Activated CD4-positive, alpha-beta memory T cell treated with anti-CD3 and anti-CD28 coated beads for 36 hours (primary cell): ENCODE measurements at regions not wholly inside any gene's neighbourhood (a gene's known extent, or its start where the extent isn't known, plus 50 kb on each side); places are given as distances from the start of the nearest gene placed in this dataset.

Source experiments
- CTCF ChIA-PET: fragments of 350-600 bp; sonication (Branson Sonifier 250); formaldehyde crosslinking; loops from one replicate; lab custom pipeline; 2021; ENCODE audit warnings: antibody characterized with exemption, inconsistent platforms; lab: Charles Lee
- POLR2A ChIA-PET: fragments of 350-600 bp; sonication (Branson Sonifier 250); formaldehyde crosslinking; loops from one replicate; lab custom pipeline; 2021; ENCODE audit warnings: antibody characterized with exemption; lab: Charles Lee
- DNase-seq: peaks from one replicate; pipeline ENCODE4 v3.0.0-alpha.2; 2020
- H3K27ac Mint-ChIP-seq: one replicate; pipeline ENCODE4 v1.8.0; 2021; ENCODE audit warnings: mixed read lengths
- H3K27me3 Mint-ChIP-seq: one replicate; pipeline ENCODE4 v1.8.0; 2021; ENCODE audit warnings: mixed read lengths
- H3K36me3 Mint-ChIP-seq: one replicate; pipeline ENCODE4 v1.8.0; 2021; ENCODE audit warnings: mixed read lengths
- H3K4me1 Mint-ChIP-seq: one replicate; pipeline ENCODE4 v1.8.0; 2021; ENCODE audit warnings: low read depth, mixed read lengths
- H3K4me3 Mint-ChIP-seq: one replicate; pipeline ENCODE4 v1.8.0; 2021; ENCODE audit warnings: mild to moderate bottlenecking, mixed read lengths
- H3K9me3 Mint-ChIP-seq: one replicate; pipeline ENCODE4 v1.8.0; 2021; ENCODE audit warnings: mixed read lengths
- intact Hi-C: fragments of 100-400 bp; cut with micrococcal nuclease; formaldehyde crosslinking; loops from one replicate; pipeline ENCODE4 v1.15.1; 2023

DNA sequence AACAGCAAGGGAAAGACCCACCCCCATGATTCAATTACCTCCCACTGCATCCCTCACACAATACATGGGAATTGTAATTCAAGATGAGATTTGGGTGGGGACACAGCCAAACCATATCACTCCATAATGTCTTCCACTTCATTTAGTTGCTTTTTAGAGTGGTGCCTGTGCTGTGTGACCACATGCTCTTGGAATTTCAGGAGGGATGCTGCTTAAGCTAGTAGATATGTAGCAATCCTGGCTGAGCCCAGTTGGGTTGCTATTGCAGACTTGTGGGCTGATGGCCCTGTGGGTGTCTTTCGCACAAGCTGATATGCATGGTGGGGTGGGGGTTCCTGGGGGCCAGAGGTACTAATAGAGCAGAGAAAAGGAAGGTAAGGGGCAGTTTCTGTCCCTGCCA lies 160.4 kb upstream of the SYT6 start:
- Mint-ChIP-seq H3K36me3 (no peaks in the 10 kb centered on the region), H3K9me3 (peaks cover 9% of the 10 kb centered on the region), H3K4me3 (no peak overlapping the region), H3K27ac (no peak overlapping the region), H3K4me1 (no peaks in the 10 kb centered on the region), H3K27me3 (no peaks in the 10 kb centered on the region)
- DNase-seq = no peak
- POLR2A ChIA-PET = no interaction called here
- intact Hi-C loops = no loop called here
- CTCF ChIA-PET = no interaction called here

DNA sequence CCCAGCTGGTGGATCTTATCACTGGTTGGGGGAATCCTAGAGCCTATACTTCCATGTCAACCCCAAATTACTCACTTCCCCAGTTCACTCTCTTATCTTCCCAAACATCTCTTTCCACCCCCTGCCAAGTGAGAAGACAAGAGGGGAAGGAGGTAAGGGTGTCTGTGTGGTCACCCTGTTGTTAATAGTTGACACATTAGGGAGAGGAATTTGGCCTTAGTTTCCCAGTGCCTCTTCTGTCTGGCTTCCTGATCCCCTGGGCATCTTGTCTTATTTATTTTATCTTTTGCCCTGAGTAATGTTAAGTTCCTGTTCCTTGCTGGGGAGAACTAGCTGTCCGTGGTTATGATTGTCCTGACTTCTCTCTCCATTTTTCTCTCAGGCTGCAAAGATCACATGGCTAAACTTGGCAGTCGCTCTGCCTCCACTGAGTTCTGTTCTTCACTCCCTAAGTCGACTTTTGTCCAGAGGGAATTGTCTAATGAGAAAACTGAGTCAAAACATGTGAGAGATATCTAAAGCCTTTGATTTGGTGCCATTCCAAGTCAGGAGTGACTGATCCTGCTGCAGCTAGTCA lies 157.1 kb upstream of the SYT6 start:
- CTCF ChIA-PET = no interaction called here

DNA sequence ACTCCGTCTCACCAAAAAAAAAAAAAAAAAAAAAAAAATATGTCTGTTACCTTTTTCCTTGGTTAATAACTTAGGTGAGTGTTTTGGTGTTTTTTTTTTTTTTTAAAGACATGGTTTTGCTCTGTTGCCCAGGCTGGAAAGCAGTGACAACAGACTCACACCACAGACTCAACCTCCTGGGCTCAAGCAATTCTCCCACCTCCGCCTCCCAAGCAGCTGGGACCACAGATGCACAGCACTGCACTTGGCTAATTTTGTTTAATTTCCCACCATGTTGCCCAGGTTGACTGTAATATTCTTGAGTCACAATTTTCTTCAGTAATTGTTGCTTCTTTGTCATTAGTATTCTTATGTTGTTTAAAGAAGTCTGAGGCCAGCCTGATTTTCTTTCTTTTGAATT lies 149.2 kb upstream of the SYT6 start:
- peaks cover 2% of the 10 kb centered on the region for H3K27me3 Mint-ChIP-seq
- peaks cover 4% of the 10 kb centered on the region for H3K4me1 Mint-ChIP-seq
- no peak overlapping the region for H3K27ac Mint-ChIP-seq
- DNase-seq = no peak
- POLR2A ChIA-PET = no interaction called here
- intact Hi-C loops = no loop called here
- CTCF ChIA-PET = no interaction called here
- H3K36me3 Mint-ChIP-seq = no peaks in the 10 kb centered on the region
- H3K4me3 Mint-ChIP-seq = no peak overlapping the region
- H3K9me3 Mint-ChIP-seq = no peaks in the 10 kb centered on the region

More for the DNA sequence above, 157.1 kb upstream of the SYT6 start:
- Mint-ChIP-seq H3K36me3 (peaks cover 2% of the 10 kb centered on the region), H3K27me3 (no peaks in the 10 kb centered on the region), H3K9me3 (peaks cover 12% of the 10 kb centered on the region), H3K4me3 (no peak overlapping the region), H3K27ac (no peak overlapping the region), H3K4me1 (no peaks in the 10 kb centered on the region)
- intact Hi-C loops = no loop called here
- POLR2A ChIA-PET = interaction anchor here (0.6 kb wide), 1 partner anchor 247 kb away, joined by 3 read pairs; no protein-coding TSS in a partner anchor
- no peak for DNase-seq

DNA sequence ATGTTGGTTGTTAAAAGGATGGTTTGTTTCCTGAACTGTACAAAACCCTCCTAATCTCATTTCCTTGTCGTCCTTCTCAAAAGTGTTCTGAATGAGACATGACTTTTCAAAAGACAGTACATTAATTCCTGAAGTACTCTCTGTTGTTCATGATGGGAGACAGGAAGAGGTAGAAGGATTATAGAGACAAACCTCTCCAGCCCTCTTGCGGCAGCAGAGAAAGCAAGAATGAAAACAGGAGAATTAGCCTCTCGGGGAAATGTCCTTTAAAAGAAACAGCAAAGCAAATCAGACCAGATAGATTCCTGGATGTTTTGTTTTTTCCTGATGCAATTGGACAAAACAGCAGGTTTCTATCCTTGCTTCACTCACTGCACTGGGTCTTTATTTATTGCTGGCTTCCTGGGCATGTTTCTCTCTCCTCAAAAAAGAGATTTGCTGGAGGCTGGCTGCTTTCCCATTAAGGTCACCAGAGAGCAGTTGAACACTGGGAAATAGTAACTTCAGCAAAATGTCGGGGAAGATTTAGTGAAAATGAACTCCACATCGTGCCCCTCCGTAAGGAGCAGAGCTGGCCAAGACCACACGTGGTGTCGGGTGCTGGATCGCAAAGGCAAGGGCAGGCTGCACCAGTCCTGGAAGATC lies 145.8 kb upstream of the SYT6 start:
- H3K27me3 Mint-ChIP-seq = peaks cover 2% of the 10 kb centered on the region
- DNase-seq = no peak
- no peak overlapping the region for H3K4me3 Mint-ChIP-seq
- intact Hi-C loops = no loop called here
- CTCF ChIA-PET = interaction anchor here (2.1 kb wide), 1 partner anchor 17 kb away, joined by 9 read pairs; no protein-coding TSS in a partner anchor
- POLR2A ChIA-PET = no interaction called here
- H3K27ac Mint-ChIP-seq = no peak overlapping the region
- no peaks in the 10 kb centered on the region for H3K36me3 Mint-ChIP-seq
- peaks cover 4% of the 10 kb centered on the region for H3K4me1 Mint-ChIP-seq
- no peaks in the 10 kb centered on the region for H3K9me3 Mint-ChIP-seq

DNA sequence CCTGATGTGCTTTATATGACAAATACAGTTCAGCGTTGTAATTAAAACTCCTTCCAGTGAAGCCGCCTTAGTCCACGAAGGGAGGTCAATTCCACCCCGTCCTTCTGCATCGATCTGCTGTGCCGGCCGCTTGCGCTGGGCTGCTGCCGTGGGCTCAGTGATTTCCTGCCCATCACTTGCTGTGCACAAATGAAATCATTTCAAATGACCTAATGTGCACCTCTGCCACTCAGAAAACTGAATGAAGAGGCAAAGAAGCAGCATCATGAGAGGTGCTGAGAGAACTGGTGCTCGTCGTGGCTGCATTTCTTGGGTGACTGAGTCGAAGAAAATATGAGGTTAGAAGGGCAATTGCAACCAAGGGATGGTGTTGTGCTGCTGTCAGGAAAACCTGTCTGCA lies 144.3 kb upstream of the SYT6 start:
- H3K4me3 Mint-ChIP-seq = no peak overlapping the region

DNA sequence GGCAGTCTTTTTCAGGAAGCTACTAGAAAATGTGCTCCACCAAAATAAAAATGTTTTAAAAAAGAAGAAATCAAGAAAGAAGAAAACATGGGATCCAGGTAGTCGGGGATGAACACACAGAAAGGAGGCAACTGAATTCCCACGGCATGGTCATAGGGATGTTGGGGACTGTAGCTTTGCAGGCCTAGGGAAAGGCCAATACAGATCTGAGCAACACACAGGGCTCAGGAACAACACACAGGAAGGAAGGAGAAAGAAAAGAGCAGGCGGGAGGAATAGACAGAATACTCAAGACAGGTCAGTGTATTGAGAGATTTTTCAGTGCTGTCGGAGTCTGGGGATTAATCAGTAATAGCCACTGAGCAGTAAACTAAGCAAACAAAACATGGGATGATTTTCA lies 142.7 kb upstream of the SYT6 start:
- Mint-ChIP-seq H3K27ac (no peak overlapping the region), H3K27me3 (no peaks in the 10 kb centered on the region), H3K4me3 (no peak overlapping the region), H3K36me3 (no peaks in the 10 kb centered on the region), H3K9me3 (no peaks in the 10 kb centered on the region), H3K4me1 (peaks cover 3% of the 10 kb centered on the region)
- DNase-seq = no peak
- intact Hi-C loops = no loop called here
- CTCF ChIA-PET = no interaction called here
- POLR2A ChIA-PET = no interaction called here

More for the DNA sequence above, 144.3 kb upstream of the SYT6 start:
- no peak for DNase-seq
- intact Hi-C loops = no loop called here
- Mint-ChIP-seq H3K36me3 (no peaks in the 10 kb centered on the region), H3K9me3 (no peaks in the 10 kb centered on the region), H3K27ac (no peak overlapping the region), H3K27me3 (peaks cover 1% of the 10 kb centered on the region), H3K4me1 (peaks cover 4% of the 10 kb centered on the region)
- CTCF ChIA-PET = no interaction called here
- POLR2A ChIA-PET = no interaction called here

DNA sequence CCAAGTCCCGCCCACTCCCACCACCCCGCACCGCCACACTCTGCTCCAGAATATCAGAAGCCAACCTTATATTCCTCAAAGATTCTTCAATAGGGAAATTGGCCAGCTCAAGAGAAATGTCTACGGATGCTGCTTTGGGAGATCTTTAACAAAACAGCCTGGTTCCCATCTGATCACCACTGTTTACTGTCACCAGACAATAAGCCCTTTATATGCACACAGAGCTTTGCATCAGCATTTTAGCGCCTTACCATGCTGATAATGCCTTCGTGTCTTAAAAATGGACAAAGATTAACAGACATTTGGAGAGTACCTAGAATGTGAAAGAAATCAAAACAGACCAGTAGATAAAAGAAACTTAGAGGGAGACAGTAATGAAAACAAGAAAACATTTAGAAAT lies 141.7 kb upstream of the SYT6 start:
- Mint-ChIP-seq H3K4me1 (no peaks in the 10 kb centered on the region), H3K27ac (no peak overlapping the region), H3K27me3 (no peaks in the 10 kb centered on the region), H3K4me3 (no peak overlapping the region), H3K9me3 (no peaks in the 10 kb centered on the region), H3K36me3 (no peaks in the 10 kb centered on the region)
- ChIA-PET CTCF (interaction anchor here (5.5 kb wide), 1 partner anchor 12 kb away, joined by 21 read pairs; no protein-coding TSS in a partner anchor), POLR2A (no interaction called here)
- intact Hi-C loops = no loop called here
- no peak for DNase-seq

DNA sequence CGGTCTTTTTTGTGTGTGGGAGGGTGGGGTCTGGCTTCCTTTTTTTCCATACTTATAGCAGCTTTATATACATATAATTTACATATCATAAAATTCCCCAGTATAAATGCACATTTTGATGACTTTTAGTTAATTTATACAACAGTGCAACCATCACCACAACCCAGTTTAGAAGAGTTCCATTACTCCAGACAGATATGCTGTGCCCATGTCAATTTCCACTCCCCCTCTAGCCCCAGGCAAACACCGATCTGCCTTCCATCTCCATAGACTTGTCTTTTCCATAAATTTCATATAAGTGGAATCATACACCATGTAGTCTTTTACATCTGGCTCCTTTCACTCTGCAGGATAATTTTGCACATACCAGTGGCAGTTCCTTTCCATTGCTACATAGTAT lies 139.2 kb upstream of the SYT6 start:
- Mint-ChIP-seq H3K4me3 (no peak overlapping the region), H3K27ac (no peak overlapping the region), H3K9me3 (no peaks in the 10 kb centered on the region), H3K27me3 (no peaks in the 10 kb centered on the region), H3K36me3 (no peaks in the 10 kb centered on the region), H3K4me1 (no peaks in the 10 kb centered on the region)
- DNase-seq = no peak
- ChIA-PET CTCF (interaction anchor here (0.6 to 5.5 kb wide), 2 partner anchors 10 to 22 kb away, joined by 3 to 21 read pairs; no protein-coding TSS in a partner anchor), POLR2A (no interaction called here)
- intact Hi-C loops = no loop called here

DNA sequence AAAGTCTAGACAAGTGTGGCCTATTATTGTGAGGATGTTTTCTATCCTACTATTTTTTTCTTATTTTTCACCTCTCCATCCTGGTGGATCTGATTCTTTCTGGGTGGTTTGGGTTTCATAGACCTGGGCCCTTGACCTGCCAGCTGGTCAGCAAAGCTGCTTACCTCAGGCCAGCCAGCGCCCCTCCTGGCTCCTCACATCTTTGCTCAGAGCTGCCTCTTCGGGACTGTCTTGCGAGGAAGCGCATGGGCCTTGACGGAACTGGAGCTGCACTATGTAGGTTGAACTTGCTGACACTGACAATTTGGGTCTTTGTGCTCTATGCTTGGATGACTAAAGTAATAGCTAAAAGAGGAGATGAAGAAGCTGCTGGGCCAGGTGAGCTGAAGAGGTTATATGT lies 138.5 kb upstream of the SYT6 start:
- Mint-ChIP-seq H3K9me3 (no peaks in the 10 kb centered on the region), H3K27ac (no peak overlapping the region), H3K4me3 (no peak overlapping the region), H3K4me1 (no peaks in the 10 kb centered on the region), H3K36me3 (no peaks in the 10 kb centered on the region), H3K27me3 (no peaks in the 10 kb centered on the region)
- intact Hi-C loops = no loop called here
- DNase-seq = no peak
- ChIA-PET POLR2A (no interaction called here), CTCF (interaction anchor here (0.6 to 5.5 kb wide), 2 partner anchors 9 to 21 kb away, joined by 3 to 21 read pairs; no protein-coding TSS in a partner anchor)

DNA sequence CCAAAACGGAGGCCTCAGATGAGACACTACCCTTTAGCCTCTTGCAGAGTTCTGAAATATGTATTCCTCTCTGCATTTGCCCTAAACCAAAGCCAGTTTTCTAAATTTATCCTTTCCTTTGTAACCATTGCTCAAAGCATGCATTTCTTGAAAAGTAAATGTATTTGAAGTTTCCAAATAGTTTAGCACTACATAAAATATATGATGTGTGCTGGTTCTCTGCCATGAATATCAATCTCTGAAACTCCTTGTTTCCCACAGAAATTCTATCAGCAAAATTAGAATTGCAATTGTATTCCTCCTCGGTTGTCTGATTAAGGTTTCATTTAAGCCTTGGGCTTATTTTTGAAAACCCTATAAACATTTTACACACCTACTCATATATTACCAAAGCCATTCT lies 137.1 kb upstream of the SYT6 start:
- Mint-ChIP-seq H3K9me3 (no peaks in the 10 kb centered on the region), H3K27ac (no peak overlapping the region), H3K27me3 (no peaks in the 10 kb centered on the region), H3K36me3 (no peaks in the 10 kb centered on the region), H3K4me1 (no peaks in the 10 kb centered on the region), H3K4me3 (no peak overlapping the region)
- DNase-seq = no peak
- intact Hi-C loops = no loop called here
- ChIA-PET CTCF (interaction anchor here (5.5 kb wide), 1 partner anchor 8 kb away, joined by 21 read pairs; no protein-coding TSS in a partner anchor), POLR2A (no interaction called here)

DNA sequence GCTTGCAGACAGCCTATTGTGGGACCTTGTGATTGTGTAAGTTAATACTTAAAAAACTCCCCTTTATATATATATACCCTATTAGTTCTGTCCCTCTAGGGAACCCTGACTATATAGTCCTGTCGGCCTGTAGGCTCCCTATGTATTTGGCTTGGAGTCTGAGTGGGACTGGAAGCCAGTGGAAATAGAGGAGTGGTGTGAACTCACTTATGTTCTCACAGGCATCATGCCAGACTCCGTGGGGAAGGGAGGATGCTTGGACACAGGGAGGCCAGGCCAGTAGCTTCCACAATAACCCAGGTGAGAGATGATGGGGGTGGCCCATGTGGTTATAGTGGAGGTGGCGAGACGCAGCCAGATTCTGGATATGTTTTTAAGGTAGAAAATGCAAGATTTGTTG lies 136.7 kb upstream of the SYT6 start:
- intact Hi-C loops = no loop called here
- Mint-ChIP-seq H3K4me3 (no peak overlapping the region), H3K4me1 (no peaks in the 10 kb centered on the region), H3K27ac (no peak overlapping the region), H3K9me3 (no peaks in the 10 kb centered on the region), H3K27me3 (no peaks in the 10 kb centered on the region), H3K36me3 (no peaks in the 10 kb centered on the region)
- ChIA-PET CTCF (interaction anchor here (5.5 kb wide), 1 partner anchor 7 kb away, joined by 21 read pairs; no protein-coding TSS in a partner anchor), POLR2A (no interaction called here)
- DNase-seq = no peak

DNA sequence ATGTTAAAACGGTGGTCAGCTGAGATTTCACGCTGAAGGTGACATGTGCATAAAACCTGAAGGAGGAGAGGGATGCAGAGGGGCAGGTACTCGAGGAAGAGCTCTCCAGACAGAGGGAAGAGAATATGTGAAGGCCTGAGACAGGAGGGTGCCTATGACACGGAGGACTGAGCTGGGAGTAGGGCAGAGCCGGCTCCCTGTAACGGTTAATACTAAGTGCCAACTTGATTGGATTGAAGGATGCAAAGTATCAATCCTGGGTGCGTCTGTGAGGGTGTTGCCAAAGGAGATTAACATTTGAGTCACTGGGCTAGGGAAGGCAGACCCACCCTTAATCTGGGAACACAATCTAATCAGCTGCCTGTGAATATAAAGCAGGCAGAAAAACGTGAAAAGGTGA lies 136.2 kb upstream of the SYT6 start:
- CTCF ChIA-PET = no interaction called here
- POLR2A ChIA-PET = no interaction called here
- DNase-seq = no peak
- Mint-ChIP-seq H3K27ac (no peak overlapping the region), H3K4me1 (no peaks in the 10 kb centered on the region), H3K4me3 (no peak overlapping the region), H3K27me3 (no peaks in the 10 kb centered on the region), H3K9me3 (no peaks in the 10 kb centered on the region), H3K36me3 (no peaks in the 10 kb centered on the region)
- intact Hi-C loops = loop anchor here (10.0 kb wide), 1 partner anchor 195 kb away; no protein-coding TSS in a partner anchor

DNA sequence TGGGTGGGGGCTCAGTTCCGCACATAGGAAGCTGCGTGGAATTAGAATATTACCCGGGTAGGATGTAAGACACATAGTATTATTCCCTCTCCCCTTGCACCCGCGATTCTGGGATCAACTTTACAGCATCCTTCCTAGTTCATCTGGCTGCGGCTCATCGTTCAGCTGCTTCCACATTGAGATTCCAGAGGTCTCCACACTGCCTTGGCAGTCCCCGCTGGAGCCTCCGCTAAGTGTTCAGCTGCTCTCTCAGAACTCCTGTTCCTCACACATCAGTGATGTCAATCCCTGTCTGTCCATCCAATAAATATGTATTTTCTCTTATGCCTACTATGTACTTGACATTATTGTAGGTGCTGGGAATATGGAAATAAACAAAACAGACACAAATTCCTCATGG lies 135.6 kb upstream of the SYT6 start:
- CTCF ChIA-PET = no interaction called here
- POLR2A ChIA-PET = no interaction called here
- no peaks in the 10 kb centered on the region for H3K27me3 Mint-ChIP-seq
- H3K27ac Mint-ChIP-seq = no peak overlapping the region
- no peak overlapping the region for H3K4me3 Mint-ChIP-seq
- no peak for DNase-seq
- no peaks in the 10 kb centered on the region for H3K9me3 Mint-ChIP-seq
- no peaks in the 10 kb centered on the region for H3K4me1 Mint-ChIP-seq
- intact Hi-C loops = loop anchor here (10.0 kb wide), 1 partner anchor 195 kb away; no protein-coding TSS in a partner anchor
- no peaks in the 10 kb centered on the region for H3K36me3 Mint-ChIP-seq
